HUDEP-2 (cell line): ENCODE measurements at regions not wholly inside any gene's neighbourhood (a gene's known extent, or its start where the extent isn't known, plus 50 kb on each side); places are given as distances from the start of the nearest gene placed in this dataset.

Experiments used
- DNase-seq, 76 experiments: peaks; one replicate each; lab custom pipeline; 2025; ENCODE audit not compliant: unreplicated experiment in 76 of 76; lab: John Stamatoyannopoulos, UW

DNA sequence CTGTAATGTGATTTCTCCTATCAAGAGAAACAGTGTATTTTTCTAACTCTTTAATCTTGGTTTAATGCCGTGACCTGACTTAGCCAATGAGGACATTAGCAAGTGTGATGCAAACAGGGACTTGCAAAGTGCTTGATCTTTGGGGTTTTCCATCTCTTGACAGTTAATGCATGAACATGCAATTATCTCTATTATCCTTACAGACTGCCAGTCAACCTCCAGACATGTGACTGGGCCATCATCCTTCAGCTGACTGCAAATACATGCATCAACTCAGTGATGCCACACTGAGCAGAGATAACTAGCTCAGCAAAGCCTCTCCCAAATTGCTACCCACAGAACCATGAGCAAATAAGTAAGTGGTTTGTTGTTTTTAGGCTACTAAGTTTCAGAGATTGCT, 409.6 kb downstream of the GPAM start:
- no peak for DNase-seq

DNA sequence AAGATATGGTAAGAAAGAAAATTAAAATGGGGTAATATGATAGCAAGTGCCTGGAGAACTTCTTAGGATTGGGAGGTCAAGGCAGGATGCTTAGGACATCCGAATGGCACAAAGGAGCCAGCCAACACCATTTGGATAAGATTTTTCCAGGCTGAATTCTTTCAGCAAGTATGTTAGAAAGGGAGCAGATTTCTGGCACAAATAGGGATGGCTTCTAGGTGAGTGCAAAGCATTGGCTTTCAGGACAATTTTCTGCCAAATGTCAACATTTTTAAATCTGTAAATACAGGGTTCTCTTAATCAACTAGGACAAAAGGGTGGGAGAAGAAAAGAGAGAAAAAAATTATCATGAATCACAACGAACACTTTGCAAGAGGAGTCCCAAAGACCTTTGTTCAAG, 409.1 kb downstream of the GPAM start:
- no peak for DNase-seq

DNA sequence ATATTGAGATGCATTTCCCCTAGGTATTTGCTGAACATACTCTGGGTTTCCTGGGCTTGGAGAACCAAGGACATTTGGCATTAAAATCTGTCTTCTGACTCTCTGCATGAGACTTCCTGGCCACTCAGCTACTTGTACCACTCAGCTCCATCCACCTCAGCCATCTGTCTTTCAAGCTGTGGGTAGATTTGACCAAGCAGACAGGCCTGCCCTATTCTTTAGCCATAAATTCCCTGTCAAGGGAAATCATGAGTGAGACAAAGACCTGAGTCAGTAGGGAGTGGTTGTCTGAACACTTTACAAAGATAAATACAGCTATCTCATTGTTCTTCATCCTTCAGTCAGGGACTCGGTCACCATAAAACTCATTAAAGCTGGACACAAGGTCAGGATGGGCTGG, 399.1 kb downstream of the GPAM start:
- DNase-seq: no peak

GRCh38 chr10:111784946-111785465, 398.6 kb downstream of the GPAM start:
- no peak for DNase-seq

GRCh38 chr10:111785921-111786320, 397.6 kb downstream of the GPAM start:
- DNase-seq: no peak

DNA sequence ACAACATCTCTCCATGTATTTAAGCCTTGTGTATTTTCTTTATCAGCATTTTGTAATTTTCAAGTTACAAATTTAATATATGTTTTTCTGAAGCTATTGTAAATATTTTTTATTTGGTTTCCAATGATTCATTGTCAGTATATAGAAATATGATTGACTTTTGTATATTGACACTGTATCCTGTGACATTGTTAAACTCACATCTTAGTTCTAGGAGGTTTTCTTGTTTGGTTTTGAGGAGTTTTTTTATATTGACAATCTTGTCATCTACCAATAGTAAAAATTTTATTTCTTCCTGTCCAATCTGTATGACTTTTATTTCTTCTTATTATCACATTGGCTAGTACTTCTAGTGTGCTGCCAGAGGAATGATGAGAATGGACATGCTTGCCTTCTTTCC, 393.7 kb downstream of the GPAM start:
- no peak for DNase-seq

GRCh38 chr10:111801841-111802240, 381.7 kb downstream of the GPAM start:
- no peak for DNase-seq

GRCh38 chr10:111804781-111805180, 378.8 kb downstream of the GPAM start:
- DNase-seq: no peak

GRCh38 chr10:111811517-111811916, 372.0 kb downstream of the GPAM start:
- no peak for DNase-seq

DNA sequence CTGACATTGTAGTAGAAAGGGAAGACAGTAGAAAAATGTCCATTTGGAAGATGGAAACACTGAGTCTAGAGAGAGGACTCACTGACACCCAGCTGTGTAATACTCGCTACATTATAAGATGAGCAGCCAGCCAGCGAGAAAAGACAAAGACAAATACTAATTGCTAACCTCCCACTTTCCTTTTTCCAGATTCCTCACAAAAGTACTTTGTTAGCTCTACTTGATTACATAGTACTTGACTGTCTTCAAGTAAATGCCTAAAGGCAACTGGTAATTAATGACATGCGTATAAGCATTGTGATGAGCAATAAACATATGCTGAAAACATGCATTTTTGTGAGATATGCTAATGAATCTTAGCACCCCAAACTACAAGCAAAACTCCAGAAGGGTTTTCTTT, 363.1 kb downstream of the GPAM start:
- DNase-seq: no peak

- DNase-seq: no peak
Observed at GRCh38 chr10:111821871-111822270, 361.7 kb downstream of the GPAM start.

- no peak for DNase-seq
Observed at GRCh38 chr10:111822661-111823060, 360.9 kb downstream of the GPAM start.

GRCh38 chr10:111824128-111824527, 359.4 kb downstream of the GPAM start:
- no peak for DNase-seq

GRCh38 chr10:111830359-111830758, 353.2 kb downstream of the GPAM start:
- no peak for DNase-seq

DNA sequence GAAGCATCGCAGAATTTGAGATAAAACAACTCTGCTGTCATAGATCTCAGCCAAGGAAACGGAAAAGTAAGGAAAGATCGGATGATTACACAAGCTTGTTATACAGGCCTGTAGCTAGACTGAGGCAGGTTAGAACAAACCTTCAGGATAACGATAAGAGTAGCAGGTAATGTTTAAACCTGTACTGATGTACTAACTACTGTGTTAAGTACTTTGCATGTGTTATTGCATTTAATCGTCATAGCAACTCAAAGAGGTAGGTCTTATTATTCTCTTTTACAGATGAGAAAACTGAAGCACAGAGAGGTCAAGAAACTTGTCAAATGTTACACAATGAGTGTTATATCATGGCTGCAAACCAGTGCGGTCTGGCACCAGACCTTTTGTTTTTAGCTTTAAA, 352.5 kb downstream of the GPAM start:
- DNase-seq: no peak

GRCh38 chr10:111833251-111833650, 350.3 kb downstream of the GPAM start:
- DNase-seq: no peak

DNA sequence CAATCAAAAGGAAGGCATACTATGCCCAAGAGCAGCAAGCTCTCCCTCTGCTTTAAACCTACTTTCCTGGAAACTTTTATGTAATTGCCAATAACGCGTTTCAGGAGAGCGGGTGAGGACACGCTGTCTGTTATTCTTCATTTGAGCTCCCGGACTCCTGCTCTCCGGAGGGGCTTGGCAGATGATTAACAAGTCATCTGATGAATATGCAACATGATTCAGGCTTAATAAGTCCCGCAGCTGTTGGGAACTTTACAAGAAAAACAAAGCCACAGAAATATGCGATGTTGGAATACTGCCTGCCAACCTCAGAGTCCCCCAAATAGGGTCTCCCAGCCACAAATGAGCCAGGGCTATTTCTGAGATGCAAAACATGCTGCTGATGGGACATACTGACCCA, 348.0 kb downstream of the GPAM start:
- DNase-seq: no peak

DNA sequence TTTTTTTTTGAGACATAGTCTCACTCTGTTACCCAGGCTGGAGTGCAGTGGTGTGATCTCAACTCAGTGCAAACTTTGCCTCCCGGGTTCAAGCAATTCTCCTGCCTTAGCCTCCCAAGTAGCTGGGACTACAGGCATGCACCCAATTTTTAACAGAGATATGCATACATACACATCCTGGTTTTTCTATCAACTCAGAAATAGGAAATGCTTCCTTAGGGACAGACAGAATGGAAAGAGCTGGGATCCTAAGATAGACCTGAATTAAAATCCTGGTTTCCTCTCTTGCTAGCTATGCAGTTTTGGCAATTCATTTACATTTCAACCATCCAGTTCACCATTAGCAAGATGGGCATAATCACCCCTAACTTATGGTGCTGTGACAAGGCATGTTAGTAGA, 347.5 kb downstream of the GPAM start:
- no peak for DNase-seq

- DNase-seq: no peak
Observed at GRCh38 chr10:111836571-111836970, 347.0 kb downstream of the GPAM start.

- no peak for DNase-seq
Observed at GRCh38 chr10:111837086-111837485, 346.5 kb downstream of the GPAM start.

GRCh38 chr10:111837985-111838384, 345.6 kb downstream of the GPAM start:
- no peak for DNase-seq

GRCh38 chr10:111840546-111840945, 343.0 kb downstream of the GPAM start:
- no peak for DNase-seq

GRCh38 chr10:111852801-111853200, 330.8 kb downstream of the GPAM start:
- no peak for DNase-seq
